Nephron (organoid): ENCODE measurements at regions not wholly inside any gene's neighbourhood (a gene's known extent, or its start where the extent isn't known, plus 50 kb on each side); places are given as distances from the start of the nearest gene placed in this dataset.
A peak's percentile ranks its signal among the peaks of the same experiment; 100 is the strongest.

Experiments used
- H3K27ac Mint-ChIP-seq, 3 experiments: 2 replicates each; pipeline ENCODE4 v1.8.0; 2020; ENCODE audit warnings: mixed read lengths in 3 of 3, mild to moderate bottlenecking in 2 of 3, moderate library complexity in 1 of 3
- H3K27me3 Mint-ChIP-seq: 2 replicates; pipeline ENCODE4 v1.8.0; 2021; ENCODE audit warnings: low read depth, mild to moderate bottlenecking, moderate library complexity, mixed read lengths
- H3K36me3 Mint-ChIP-seq: 2 replicates; pipeline ENCODE4 v1.8.0; 2020; ENCODE audit warnings: low read depth, mixed read lengths
- H3K4me1 Mint-ChIP-seq: 2 replicates; pipeline ENCODE4 v1.8.0; 2020; ENCODE audit warnings: mixed read lengths
- H3K4me3 Mint-ChIP-seq, 3 experiments: 2 replicates each; pipeline ENCODE4 v1.8.0; 2020; ENCODE audit warnings: mild to moderate bottlenecking in 3 of 3, mixed read lengths in 3 of 3, moderate library complexity in 2 of 3
- H3K9me3 Mint-ChIP-seq: 2 replicates; pipeline ENCODE4 v1.8.0; 2020; ENCODE audit warnings: mixed read lengths
- TF ChIP-seq, protein P1 (sequence below), 3 experiments: fragments of 200-600 bp; sonication (generic); IDR thresholded peaks; one replicate each; pipeline ENCODE4 v1.5.0; 2021; ENCODE audit warnings: antibody characterized with exemption in 3 of 3; ENCODE audit not compliant: unreplicated experiment in 3 of 3

DNA sequence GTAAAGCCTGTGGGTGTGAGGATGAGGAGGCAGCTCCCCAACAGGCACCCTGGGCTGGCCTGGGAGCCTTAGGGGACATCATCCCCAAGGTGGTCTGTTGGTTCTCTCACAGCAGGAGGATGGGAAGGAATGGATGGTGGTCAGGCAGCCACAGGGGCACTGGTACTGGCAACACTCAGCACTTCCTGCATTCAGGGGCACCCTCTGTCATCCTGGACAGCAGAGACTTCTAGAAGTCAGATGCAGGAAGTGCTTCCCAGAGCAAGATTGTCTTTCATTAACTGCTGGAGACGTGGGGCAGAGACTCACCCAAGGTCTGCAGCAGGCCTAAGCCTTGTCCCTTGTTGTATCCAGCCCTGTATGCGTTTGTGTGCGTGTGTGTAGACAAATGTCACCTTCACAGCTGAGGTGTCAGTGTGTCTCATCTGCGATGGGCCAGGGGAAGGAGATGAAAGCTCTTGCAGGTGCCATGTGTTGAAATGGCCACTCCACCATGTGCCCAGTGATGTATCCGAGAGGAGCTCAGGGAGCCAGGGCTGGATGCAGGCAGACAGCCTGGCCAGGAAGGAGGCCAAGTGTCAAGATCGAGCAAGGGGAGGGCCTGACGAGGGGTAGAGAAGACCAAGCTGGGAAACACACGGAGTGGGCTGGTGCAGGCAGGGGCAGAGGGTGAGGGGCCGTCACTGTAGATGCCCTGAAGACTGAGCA lies 85.1 kb downstream of the PITPNM2 start:
- Mint-ChIP-seq H3K4me1 (peaks cover 41% of the 10 kb centered on the region), H3K27me3 (peaks cover 4% of the 10 kb centered on the region), H3K36me3 (no peaks in the 10 kb centered on the region), H3K27ac (no peak overlapping the region), H3K4me3 (no peak overlapping the region), H3K9me3 (no peaks in the 10 kb centered on the region)
- TF ChIP-seq, protein P1, sequence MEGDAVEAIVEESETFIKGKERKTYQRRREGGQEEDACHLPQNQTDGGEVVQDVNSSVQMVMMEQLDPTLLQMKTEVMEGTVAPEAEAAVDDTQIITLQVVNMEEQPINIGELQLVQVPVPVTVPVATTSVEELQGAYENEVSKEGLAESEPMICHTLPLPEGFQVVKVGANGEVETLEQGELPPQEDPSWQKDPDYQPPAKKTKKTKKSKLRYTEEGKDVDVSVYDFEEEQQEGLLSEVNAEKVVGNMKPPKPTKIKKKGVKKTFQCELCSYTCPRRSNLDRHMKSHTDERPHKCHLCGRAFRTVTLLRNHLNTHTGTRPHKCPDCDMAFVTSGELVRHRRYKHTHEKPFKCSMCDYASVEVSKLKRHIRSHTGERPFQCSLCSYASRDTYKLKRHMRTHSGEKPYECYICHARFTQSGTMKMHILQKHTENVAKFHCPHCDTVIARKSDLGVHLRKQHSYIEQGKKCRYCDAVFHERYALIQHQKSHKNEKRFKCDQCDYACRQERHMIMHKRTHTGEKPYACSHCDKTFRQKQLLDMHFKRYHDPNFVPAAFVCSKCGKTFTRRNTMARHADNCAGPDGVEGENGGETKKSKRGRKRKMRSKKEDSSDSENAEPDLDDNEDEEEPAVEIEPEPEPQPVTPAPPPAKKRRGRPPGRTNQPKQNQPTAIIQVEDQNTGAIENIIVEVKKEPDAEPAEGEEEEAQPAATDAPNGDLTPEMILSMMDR (IDR thresholded peaks at IDR 0.05; ENCODE audit: unreplicated experiment in 3 of 3) = no peak

DNA sequence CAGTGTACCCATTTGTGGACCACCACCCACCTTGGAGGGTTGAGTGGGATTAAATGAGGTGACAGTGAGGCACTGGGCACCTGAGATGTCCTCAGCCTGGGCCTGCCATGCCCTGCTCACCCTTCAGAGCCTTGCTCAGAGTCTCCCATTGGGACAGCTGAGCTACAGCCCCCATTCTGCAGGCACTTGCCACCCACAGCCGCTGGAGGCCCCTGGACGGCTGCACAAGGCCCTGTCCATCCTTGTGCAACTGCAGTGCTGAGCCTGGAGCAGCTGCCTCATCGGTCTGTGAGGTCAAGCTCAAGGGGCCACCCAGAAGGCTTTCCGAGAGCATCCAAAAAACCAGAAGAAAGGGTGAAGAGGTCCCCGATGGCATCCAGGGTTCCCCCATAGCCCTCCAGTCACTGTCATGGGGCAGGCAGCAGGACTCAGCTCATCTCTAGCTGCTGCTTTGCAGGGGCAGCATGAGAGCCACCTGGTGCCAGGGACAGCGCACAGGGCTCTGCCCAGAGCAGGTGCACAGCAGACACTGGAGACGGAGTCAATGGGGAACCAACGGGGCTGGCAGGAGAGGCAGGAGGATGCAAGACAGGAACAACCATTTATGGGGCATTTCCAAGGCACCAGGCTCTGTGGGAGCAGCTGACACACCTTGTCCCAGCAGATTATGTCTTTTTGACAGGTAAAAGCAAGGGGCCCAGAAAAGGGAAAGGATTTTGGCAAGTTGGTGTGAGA lies 84.6 kb downstream of the ARL6IP4 start:
- Mint-ChIP-seq H3K27ac (no peak overlapping the region), H3K4me3 (no peak overlapping the region), H3K36me3 (no peaks in the 10 kb centered on the region), H3K9me3 (no peaks in the 10 kb centered on the region), H3K4me1 (peaks cover 38% of the 10 kb centered on the region), H3K27me3 (peaks cover 4% of the 10 kb centered on the region)
- TF ChIP-seq, protein P1 (IDR thresholded peaks at IDR 0.05; ENCODE audit: unreplicated experiment in 3 of 3) = no peak

- peaks cover 44% of the 10 kb centered on the region for H3K4me1 Mint-ChIP-seq
- H3K4me3 Mint-ChIP-seq = no peak overlapping the region
- no peaks in the 10 kb centered on the region for H3K9me3 Mint-ChIP-seq
- TF ChIP-seq, protein P1 (IDR thresholded peaks at IDR 0.05; ENCODE audit: unreplicated experiment in 3 of 3) = no peak
- H3K27ac Mint-ChIP-seq = no peak overlapping the region
- H3K27me3 Mint-ChIP-seq = peaks cover 4% of the 10 kb centered on the region
- no peaks in the 10 kb centered on the region for H3K36me3 Mint-ChIP-seq
These were observed 83.9 kb downstream of the ARL6IP4 start for GRCh38 chr12:123064366-123064765.

DNA sequence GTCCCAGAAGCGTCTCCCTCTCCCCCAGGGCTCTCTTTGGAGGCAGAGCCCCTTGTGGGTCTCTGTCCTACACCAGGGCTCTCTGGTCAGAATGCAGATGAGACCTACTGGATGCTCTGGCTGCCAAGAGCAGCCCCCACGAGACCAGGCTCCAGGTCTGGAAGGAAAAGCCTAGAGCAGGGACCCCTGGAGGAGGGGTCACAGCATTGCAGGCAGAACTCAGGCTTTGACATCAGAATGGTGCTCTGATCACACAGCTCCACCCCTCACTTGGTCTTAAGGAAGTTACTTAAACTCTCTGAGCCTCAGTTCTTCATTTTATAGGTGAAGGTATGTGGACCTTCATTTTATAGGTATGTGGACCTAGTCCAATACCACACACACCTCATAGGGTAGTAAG lies 83.1 kb downstream of the ARL6IP4 start:
- Mint-ChIP-seq H3K27me3 (peaks cover 5% of the 10 kb centered on the region), H3K27ac (no peak overlapping the region), H3K9me3 (no peaks in the 10 kb centered on the region), H3K4me1 (peaks cover 50% of the 10 kb centered on the region), H3K4me3 (no peak overlapping the region), H3K36me3 (no peaks in the 10 kb centered on the region)
- TF ChIP-seq, protein P1 (IDR thresholded peaks at IDR 0.05; ENCODE audit: unreplicated experiment in 3 of 3) = peak in 1 of 3 experiments; percentile 16

DNA sequence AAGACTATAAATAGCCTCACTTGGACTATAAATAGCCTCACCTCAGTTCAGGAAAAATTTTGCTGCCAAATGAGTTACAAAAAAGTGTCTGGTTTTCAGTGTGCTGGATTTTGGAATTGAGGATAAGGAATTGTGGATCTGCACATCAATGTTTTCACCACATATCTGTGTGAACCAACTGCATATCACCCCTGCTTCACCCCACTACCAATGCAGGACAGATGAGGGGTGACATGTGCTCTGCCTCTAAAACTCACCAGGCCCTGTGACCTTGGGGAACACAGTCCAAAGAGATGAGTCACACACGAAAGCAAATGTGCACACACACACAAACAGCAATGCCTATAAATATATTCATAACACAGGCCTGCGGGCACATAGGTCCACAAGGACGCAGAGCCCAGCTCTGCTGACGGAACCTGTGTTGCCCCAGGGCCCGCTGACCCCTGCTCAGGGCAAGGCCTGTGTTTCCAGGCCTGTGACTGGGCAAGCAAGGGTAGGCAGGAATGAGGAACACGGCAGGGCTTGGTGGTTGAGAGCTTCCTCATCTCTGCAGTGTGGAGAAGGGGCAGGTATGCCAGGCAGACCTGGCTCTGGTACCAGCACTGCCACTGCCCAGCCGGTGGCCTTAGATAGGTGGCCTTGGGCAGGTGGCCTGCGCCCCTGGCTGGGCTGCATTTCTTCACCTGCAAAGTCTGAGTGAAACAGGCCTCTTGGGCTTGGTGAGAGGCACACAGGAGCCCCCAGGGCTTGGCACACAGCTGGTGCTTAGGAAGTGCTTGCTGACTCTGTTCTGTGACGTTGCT lies 82.4 kb downstream of the ARL6IP4 start:
- H3K36me3 Mint-ChIP-seq = no peaks in the 10 kb centered on the region
- peaks cover 57% of the 10 kb centered on the region for H3K4me1 Mint-ChIP-seq
- H3K9me3 Mint-ChIP-seq = no peaks in the 10 kb centered on the region
- TF ChIP-seq, protein P1 (IDR thresholded peaks at IDR 0.05; ENCODE audit: unreplicated experiment in 3 of 3) = no peak
- peaks cover 11% of the 10 kb centered on the region for H3K27me3 Mint-ChIP-seq
- H3K4me3 Mint-ChIP-seq = no peak overlapping the region
- H3K27ac Mint-ChIP-seq = peak overlapping the region; percentile 19 to 53 (median 43)
